Liver (tissue), 8 donors: ENCODE measurements at regions not wholly inside any gene's neighbourhood (a gene's known extent, or its start where the extent isn't known, plus 50 kb on each side); places are given as distances from the start of the nearest gene placed in this dataset.

ENCODE experiments used
- DNase-seq: peaks from one replicate; pipeline ENCODE4 v3.0.0-alpha.2; 2017; ENCODE audit warnings: low spot score
- H3K27ac ChIP-seq, 2 donors: one replicate each; pipeline ENCODE4 v1.7.0; 2013; ENCODE audit warnings: inconsistent platforms in 2 of 2, low read length in 2 of 2, control low read depth in 1 of 2, low read depth in 1 of 2, mild to moderate bottlenecking in 1 of 2
- H3K27me3 ChIP-seq, 4 donors: one replicate each; pipeline versions ENCODE4 v1.6.1 to v1.7.0; 2013; ENCODE audit warnings: low read length in 3 of 4, inconsistent platforms in 1 of 4, mild to moderate bottlenecking in 1 of 4, moderate library complexity in 1 of 4; ENCODE audit not compliant: control insufficient read depth in 4 of 4, insufficient read depth in 4 of 4
- H3K36me3 ChIP-seq, 4 donors: one replicate each; pipeline versions ENCODE4 v1.6.1 to v1.7.0; 2013; ENCODE audit warnings: low read length in 3 of 4, mild to moderate bottlenecking in 3 of 4, low read depth in 1 of 4, moderate library complexity in 1 of 4; ENCODE audit not compliant: control insufficient read depth in 4 of 4, insufficient read depth in 3 of 4
- H3K4me1 ChIP-seq, 4 donors: one replicate each; pipeline versions ENCODE4 v1.6.1 to v1.7.0; 2013; ENCODE audit warnings: low read length in 3 of 4, mild to moderate bottlenecking in 3 of 4, moderate library complexity in 1 of 4; ENCODE audit not compliant: control insufficient read depth in 4 of 4, insufficient read depth in 4 of 4
- H3K4me3 ChIP-seq, 3 donors: one replicate each; pipeline versions ENCODE4 v1.6.1 to v1.7.0; 2013; ENCODE audit warnings: low read length in 3 of 3, control low read depth in 1 of 3, low read depth in 1 of 3, mild to moderate bottlenecking in 1 of 3
- H3K9ac ChIP-seq, 2 donors: one replicate each; pipeline ENCODE4 v1.7.0; 2013; ENCODE audit warnings: low read length in 2 of 2, mild to moderate bottlenecking in 2 of 2, moderate library complexity in 2 of 2, control low read depth in 1 of 2, low read depth in 1 of 2
- H3K9me3 ChIP-seq, 4 donors: one replicate each; pipeline versions ENCODE4 v1.6.1 to v1.7.0; 2013; ENCODE audit warnings: low read length in 3 of 4; ENCODE audit not compliant: control insufficient read depth in 4 of 4
- EGR1 ChIP-seq, 2 donors: IDR thresholded peaks; 2 replicates each; pipeline ENCODE4 v1.6.1; 2016 to 2018; ENCODE audit warnings: antibody characterized with exemption in 2 of 2, low read depth in 2 of 2
- FOXA1 ChIP-seq: IDR thresholded peaks from 2 replicates; pipeline ENCODE4 v1.6.1; 2016; ENCODE audit warnings: antibody characterized with exemption
- FOXA2 ChIP-seq: IDR thresholded peaks from 2 replicates; pipeline ENCODE4 v1.6.1; 2016; ENCODE audit warnings: antibody characterized with exemption
- GABPA ChIP-seq, 2 donors: IDR thresholded peaks in 1 of 2; conservative IDR thresholded peaks in 1 of 2; 2 replicates each; pipeline ENCODE4 v1.6.1; 2016; ENCODE audit warnings: antibody characterized with exemption in 2 of 2, mild to moderate bottlenecking in 1 of 2, moderate library complexity in 1 of 2
- HNF4A ChIP-seq, 2 donors: conservative IDR thresholded peaks; 2 replicates each; pipeline ENCODE4 v1.6.1; 2016; ENCODE audit warnings: antibody characterized with exemption in 2 of 2, mild to moderate bottlenecking in 2 of 2
- HNF4G ChIP-seq: IDR thresholded peaks from 2 replicates; pipeline ENCODE4 v1.6.1; 2016; ENCODE audit warnings: antibody characterized with exemption
- NR2F2 ChIP-seq: IDR thresholded peaks from 2 replicates; pipeline ENCODE4 v1.6.1; 2016; ENCODE audit warnings: antibody characterized with exemption
- RAD21 ChIP-seq, 2 donors: IDR thresholded peaks; 2 replicates each; pipeline ENCODE4 v1.6.1; 2016; ENCODE audit warnings: antibody characterized with exemption in 2 of 2, mild to moderate bottlenecking in 2 of 2
- RXRA ChIP-seq, 2 donors: IDR thresholded peaks; 2 replicates each; pipeline ENCODE4 v1.6.1; 2017 to 2018; ENCODE audit warnings: antibody characterized with exemption in 2 of 2, mild to moderate bottlenecking in 1 of 2
- TAF1 ChIP-seq: conservative IDR thresholded peaks from 2 replicates; pipeline ENCODE4 v1.6.1; 2016; ENCODE audit warnings: antibody characterized with exemption, mild to moderate bottlenecking
- WGBS: extraction: QIAGEN DNeasy Blood & Tissue Kit; methylation state at CpG from one replicate; pipeline ENCODE4 v1.1.7; 2013; 5-methylcytosine and 5-hydroxymethylcytosine counted together
- TF ChIP-seq, protein P1 (sequence below): IDR thresholded peaks from 2 replicates; pipeline ENCODE4 v1.6.1; 2016; ENCODE audit warnings: antibody characterized with exemption, mild to moderate bottlenecking
- TF ChIP-seq, protein P2 (sequence below): IDR thresholded peaks from 2 replicates; pipeline ENCODE4 v1.6.1; 2016; ENCODE audit warnings: antibody characterized with exemption
- TF ChIP-seq, protein P3 (sequence below): IDR thresholded peaks from 2 replicates; pipeline ENCODE4 v1.6.1; 2016; ENCODE audit warnings: antibody characterized with exemption
- TF ChIP-seq, protein P4 (sequence below): fragments of 150-350 bp; IDR thresholded peaks from 2 replicates; pipeline ENCODE4 v1.5.1; 2017; ENCODE audit warnings: improper control_type of control experiment, low read depth, low read length; ENCODE audit not compliant: missing input control
- TF ChIP-seq, protein P5 (sequence below): IDR thresholded peaks from 2 replicates; pipeline ENCODE4 v1.6.1; 2016; ENCODE audit warnings: antibody characterized with exemption
- donor health status: healthy.
- donor health status: healthy.
- donor health status: healthy.
- donor health status: healthy.
- donor health status: healthy.

DNA sequence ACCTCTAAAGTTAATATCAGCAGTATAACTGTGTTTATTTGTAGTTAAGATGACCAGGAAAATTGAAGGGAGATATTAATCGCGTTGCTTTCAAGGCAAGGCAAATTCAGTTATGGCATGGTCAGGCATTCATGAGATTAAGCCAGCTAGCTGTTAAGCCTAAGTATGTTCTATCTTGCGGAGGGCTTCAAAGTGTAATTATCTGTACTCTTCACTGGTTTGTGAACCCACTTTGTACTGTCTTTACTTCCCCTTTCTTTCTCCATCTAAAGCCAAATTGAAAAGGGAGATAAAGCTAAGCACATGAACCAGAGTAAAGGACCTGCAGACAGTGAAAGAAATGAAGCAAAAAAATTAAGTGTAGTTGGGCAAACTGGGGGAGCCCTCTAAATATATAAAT is 483.1 kb upstream of the NRP1 start:
- H3K9ac ChIP-seq = no peak overlapping the region
- H3K27ac ChIP-seq = no peak overlapping the region
- TF ChIP-seq NR2F2 (no peak), RAD21 (IDR thresholded peaks at IDR 0.05) (no peak), RXRA (IDR thresholded peaks at IDR 0.05) (no peak), TAF1 (no peak), EGR1 (IDR thresholded peaks at IDR 0.05; ENCODE audit: low read depth in 2 of 2) (no peak), HNF4G (no peak)
- TF ChIP-seq, protein P1, sequence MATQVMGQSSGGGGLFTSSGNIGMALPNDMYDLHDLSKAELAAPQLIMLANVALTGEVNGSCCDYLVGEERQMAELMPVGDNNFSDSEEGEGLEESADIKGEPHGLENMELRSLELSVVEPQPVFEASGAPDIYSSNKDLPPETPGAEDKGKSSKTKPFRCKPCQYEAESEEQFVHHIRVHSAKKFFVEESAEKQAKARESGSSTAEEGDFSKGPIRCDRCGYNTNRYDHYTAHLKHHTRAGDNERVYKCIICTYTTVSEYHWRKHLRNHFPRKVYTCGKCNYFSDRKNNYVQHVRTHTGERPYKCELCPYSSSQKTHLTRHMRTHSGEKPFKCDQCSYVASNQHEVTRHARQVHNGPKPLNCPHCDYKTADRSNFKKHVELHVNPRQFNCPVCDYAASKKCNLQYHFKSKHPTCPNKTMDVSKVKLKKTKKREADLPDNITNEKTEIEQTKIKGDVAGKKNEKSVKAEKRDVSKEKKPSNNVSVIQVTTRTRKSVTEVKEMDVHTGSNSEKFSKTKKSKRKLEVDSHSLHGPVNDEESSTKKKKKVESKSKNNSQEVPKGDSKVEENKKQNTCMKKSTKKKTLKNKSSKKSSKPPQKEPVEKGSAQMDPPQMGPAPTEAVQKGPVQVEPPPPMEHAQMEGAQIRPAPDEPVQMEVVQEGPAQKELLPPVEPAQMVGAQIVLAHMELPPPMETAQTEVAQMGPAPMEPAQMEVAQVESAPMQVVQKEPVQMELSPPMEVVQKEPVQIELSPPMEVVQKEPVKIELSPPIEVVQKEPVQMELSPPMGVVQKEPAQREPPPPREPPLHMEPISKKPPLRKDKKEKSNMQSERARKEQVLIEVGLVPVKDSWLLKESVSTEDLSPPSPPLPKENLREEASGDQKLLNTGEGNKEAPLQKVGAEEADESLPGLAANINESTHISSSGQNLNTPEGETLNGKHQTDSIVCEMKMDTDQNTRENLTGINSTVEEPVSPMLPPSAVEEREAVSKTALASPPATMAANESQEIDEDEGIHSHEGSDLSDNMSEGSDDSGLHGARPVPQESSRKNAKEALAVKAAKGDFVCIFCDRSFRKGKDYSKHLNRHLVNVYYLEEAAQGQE = no peak
- TF ChIP-seq, protein P2, sequence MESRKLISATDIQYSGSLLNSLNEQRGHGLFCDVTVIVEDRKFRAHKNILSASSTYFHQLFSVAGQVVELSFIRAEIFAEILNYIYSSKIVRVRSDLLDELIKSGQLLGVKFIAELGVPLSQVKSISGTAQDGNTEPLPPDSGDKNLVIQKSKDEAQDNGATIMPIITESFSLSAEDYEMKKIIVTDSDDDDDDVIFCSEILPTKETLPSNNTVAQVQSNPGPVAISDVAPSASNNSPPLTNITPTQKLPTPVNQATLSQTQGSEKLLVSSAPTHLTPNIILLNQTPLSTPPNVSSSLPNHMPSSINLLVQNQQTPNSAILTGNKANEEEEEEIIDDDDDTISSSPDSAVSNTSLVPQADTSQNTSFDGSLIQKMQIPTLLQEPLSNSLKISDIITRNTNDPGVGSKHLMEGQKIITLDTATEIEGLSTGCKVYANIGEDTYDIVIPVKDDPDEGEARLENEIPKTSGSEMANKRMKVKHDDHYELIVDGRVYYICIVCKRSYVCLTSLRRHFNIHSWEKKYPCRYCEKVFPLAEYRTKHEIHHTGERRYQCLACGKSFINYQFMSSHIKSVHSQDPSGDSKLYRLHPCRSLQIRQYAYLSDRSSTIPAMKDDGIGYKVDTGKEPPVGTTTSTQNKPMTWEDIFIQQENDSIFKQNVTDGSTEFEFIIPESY = no peak
- TF ChIP-seq, protein P3, sequence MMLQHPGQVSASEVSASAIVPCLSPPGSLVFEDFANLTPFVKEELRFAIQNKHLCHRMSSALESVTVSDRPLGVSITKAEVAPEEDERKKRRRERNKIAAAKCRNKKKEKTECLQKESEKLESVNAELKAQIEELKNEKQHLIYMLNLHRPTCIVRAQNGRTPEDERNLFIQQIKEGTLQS = no peak
- WGBS = 93% methylated on average over 3 of the region's 3 CpGs
- no peak for DNase-seq
- H3K9me3 ChIP-seq = peaks cover 0 to 2% (median 0%) of the 10 kb centered on the region in 4 donors
- no peak overlapping the region for H3K4me3 ChIP-seq
- no peaks in the 10 kb centered on the region for H3K4me1 ChIP-seq
- no peaks in the 10 kb centered on the region for H3K27me3 ChIP-seq
- no peaks in the 10 kb centered on the region for H3K36me3 ChIP-seq

DNA sequence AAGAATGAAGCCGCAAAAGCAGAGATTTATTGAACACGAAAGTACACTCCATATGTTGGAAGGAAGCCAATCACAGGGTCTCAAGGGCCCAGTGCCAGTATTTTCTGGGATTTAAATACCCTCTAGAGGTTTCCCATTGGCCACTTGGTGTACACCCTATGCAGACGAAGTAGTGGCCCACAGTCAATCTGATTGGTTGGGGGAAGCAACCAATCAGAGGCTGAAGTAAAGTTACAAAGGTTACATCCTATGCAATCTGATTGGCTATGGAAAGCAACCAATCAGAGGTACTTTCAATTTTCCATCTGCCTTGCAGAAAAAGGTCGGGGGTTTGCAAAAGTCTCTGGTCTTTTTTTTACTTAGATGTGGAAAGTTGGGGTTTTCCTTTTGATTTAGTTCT is 481.3 kb upstream of the NRP1 start:
- WGBS = 95% methylated on average over 4 of the region's 4 CpGs
- Histone ChIP-seq H3K27ac (no peak overlapping the region), H3K27me3 (no peaks in the 10 kb centered on the region), H3K9me3 (peaks cover 0 to 2% (median 0%) of the 10 kb centered on the region in 4 donors), H3K36me3 (no peaks in the 10 kb centered on the region), H3K4me3 (no peak overlapping the region), H3K9ac (no peak overlapping the region), H3K4me1 (no peaks in the 10 kb centered on the region)
- TF ChIP-seq, protein P1 = no peak
- TF ChIP-seq, protein P4, sequence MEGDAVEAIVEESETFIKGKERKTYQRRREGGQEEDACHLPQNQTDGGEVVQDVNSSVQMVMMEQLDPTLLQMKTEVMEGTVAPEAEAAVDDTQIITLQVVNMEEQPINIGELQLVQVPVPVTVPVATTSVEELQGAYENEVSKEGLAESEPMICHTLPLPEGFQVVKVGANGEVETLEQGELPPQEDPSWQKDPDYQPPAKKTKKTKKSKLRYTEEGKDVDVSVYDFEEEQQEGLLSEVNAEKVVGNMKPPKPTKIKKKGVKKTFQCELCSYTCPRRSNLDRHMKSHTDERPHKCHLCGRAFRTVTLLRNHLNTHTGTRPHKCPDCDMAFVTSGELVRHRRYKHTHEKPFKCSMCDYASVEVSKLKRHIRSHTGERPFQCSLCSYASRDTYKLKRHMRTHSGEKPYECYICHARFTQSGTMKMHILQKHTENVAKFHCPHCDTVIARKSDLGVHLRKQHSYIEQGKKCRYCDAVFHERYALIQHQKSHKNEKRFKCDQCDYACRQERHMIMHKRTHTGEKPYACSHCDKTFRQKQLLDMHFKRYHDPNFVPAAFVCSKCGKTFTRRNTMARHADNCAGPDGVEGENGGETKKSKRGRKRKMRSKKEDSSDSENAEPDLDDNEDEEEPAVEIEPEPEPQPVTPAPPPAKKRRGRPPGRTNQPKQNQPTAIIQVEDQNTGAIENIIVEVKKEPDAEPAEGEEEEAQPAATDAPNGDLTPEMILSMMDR = no peak
- TF ChIP-seq FOXA1 (no peak), RXRA (IDR thresholded peaks at IDR 0.05) (no peak), NR2F2 (no peak), FOXA2 (no peak), HNF4A (conservative IDR thresholded peaks at IDR 0.05) (no peak), GABPA (IDR thresholded peaks at IDR 0.05 in 1 of 2, conservative IDR thresholded peaks at IDR 0.05 in 1 of 2) (no peak)
- TF ChIP-seq, protein P5, sequence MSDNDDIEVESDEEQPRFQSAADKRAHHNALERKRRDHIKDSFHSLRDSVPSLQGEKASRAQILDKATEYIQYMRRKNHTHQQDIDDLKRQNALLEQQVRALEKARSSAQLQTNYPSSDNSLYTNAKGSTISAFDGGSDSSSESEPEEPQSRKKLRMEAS = no peak
- TF ChIP-seq, protein P3 = no peak
- TF ChIP-seq, protein P2 = no peak
- no peak for DNase-seq
